ENCODE measurements at regions not wholly inside any gene's neighbourhood (a gene's known extent, or its start where the extent isn't known, plus 50 kb on each side); places are given as distances from the start of the nearest gene placed in this dataset.

GRCh38 chr10:118809357-118810220 lies 54.8 kb upstream of the CACUL1 start:
- no peak for TF ChIP-seq CTCF (optimal IDR thresholded peaks at IDR 0.05 in 1 of 3, IDR thresholded peaks at IDR 0.05 in 1 of 3, conservative IDR thresholded peaks at IDR 0.05 in 1 of 3; ENCODE audit: extremely low read depth in 1 of 3, insufficient read depth in 2 of 3, low read length in 3 of 3)
- no peak for TF ChIP-seq EZH2 (IDR thresholded peaks at IDR 0.05; ENCODE audit: low read length)

All from keratinocyte (primary cell).